ENCODE measurements at regions not wholly inside any gene's neighbourhood (a gene's known extent, or its start where the extent isn't known, plus 50 kb on each side); places are given as distances from the start of the nearest gene placed in this dataset.

DNA sequence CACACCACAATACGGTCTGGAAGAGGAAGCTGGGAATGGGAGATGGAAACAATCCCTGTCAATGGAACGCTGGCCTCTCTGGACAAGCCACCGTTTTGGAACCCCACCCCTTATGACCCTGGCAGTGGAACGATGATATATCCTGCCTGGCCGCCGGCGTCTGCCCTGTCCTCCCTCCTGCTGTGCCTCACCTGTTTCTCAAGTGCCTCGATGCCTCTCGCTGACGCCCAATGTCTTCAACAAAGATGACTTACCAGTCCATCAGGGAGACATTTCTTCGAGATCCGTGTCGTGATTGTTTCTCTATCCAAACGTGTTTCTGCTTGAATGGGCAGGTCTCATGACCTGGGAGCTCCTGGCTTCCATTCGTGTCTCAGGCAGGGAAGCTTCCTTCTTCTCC is 476.5 kb downstream of the SPATA31A7 start:
- Histone ChIP-seq H3K9ac (replicated peaks in 1 of 4; ENCODE audit: extremely low read depth in 1 of 4, low read depth in 3 of 4, low read length in 3 of 4) (no peak overlapping the region), H3K36me3 (ENCODE audit: control insufficient read depth in 2 of 4, insufficient read depth in 4 of 4, low read length in 3 of 4) (no peaks in the 10 kb centered on the region), H3K79me1 (ENCODE audit: low read depth, low read length) (no peaks in the 10 kb centered on the region), H3K27me3 (replicated peaks in 1 of 4; ENCODE audit: control insufficient read depth in 3 of 4, extremely low read depth in 1 of 4, insufficient read depth in 3 of 4, low read length in 3 of 4) (peaks cover 0 to 1% (median 0%) of the 10 kb centered on the region in 4 experiments; a peak in 1 of 7 replicates), H3K27ac (ENCODE audit: low read depth, low read length) (no peak overlapping the region), H2AFZ (ENCODE audit: low read length) (no peak overlapping the region), H3K9me3 (ENCODE audit: insufficient read depth in 2 of 2, low read depth in 1 of 2, low read length in 1 of 2) (peaks cover 12 to 66% of the 10 kb centered on the region in 2 experiments; a peak in 3 of 4 replicates), H2BK15ac (ENCODE audit: low read length) (no peak overlapping the region), H3K4me2 (ENCODE audit: insufficient read depth in 1 of 2, low read depth in 2 of 2, low read length in 2 of 2) (no peak overlapping the region), H4K91ac (replicated peaks; ENCODE audit: insufficient read length, low read length) (no peak overlapping the region), H3K23ac (ENCODE audit: insufficient read length) (no peak overlapping the region), H3K18ac (ENCODE audit: extremely low read depth, low read length) (no peak overlapping the region), H3K4me1 (replicated peaks in 1 of 4; ENCODE audit: control insufficient read depth in 3 of 4, insufficient read depth in 4 of 4, low read length in 3 of 4) (no peaks in the 10 kb centered on the region), H3K79me2 (ENCODE audit: control insufficient read depth in 1 of 2, insufficient read depth in 2 of 2, low read length in 2 of 2) (no peaks in the 10 kb centered on the region), H3K4me3 (ENCODE audit: extremely low read depth in 1 of 4, insufficient read depth in 2 of 4, low read depth in 3 of 4, low read length in 4 of 4) (no peak overlapping the region), H3K4ac (replicated peaks; ENCODE audit: insufficient read length, low read depth, low read length) (no peak overlapping the region), H4K8ac (ENCODE audit: extremely low read depth, insufficient read depth, low read length) (no peak overlapping the region), H4K20me1 (replicated peaks in 1 of 2; ENCODE audit: control insufficient read depth in 1 of 2, insufficient read depth in 2 of 2, low read length in 2 of 2) (no peaks in the 10 kb centered on the region), H2BK120ac (replicated peaks; ENCODE audit: low read depth, low read length) (no peak overlapping the region), H2BK20ac (ENCODE audit: low read length) (no peak overlapping the region), H3K56ac (replicated peaks; ENCODE audit: insufficient read length, low read depth, low read length) (no peak overlapping the region), H2AK5ac (ENCODE audit: low read depth, low read length) (no peak overlapping the region), H4K5ac (ENCODE audit: insufficient read length, low read depth, low read length) (no peak overlapping the region), H2BK12ac (ENCODE audit: low read depth, low read length) (no peak overlapping the region), H3K23me2 (ENCODE audit: low read depth, low read length) (no peaks in the 10 kb centered on the region), H2BK5ac (ENCODE audit: low read depth, low read length) (no peak overlapping the region), H3K14ac (ENCODE audit: insufficient read length) (no peak overlapping the region)
- TF ChIP-seq CHD2 (IDR thresholded peaks at IDR 0.05; ENCODE audit: low read length) (no peak), JUN (IDR thresholded peaks at IDR 0.05; ENCODE audit: low read depth, low read length) (no peak), SP4 (IDR thresholded peaks at IDR 0.05; ENCODE audit: low read length) (no peak), CREB1 (IDR thresholded peaks at IDR 0.05) (no peak), POU5F1 (IDR thresholded peaks at IDR 0.05; ENCODE audit: low read depth, low read length) (no peak), MAFK (IDR thresholded peaks at IDR 0.05; ENCODE audit: low read depth, low read length) (no peak), ZNF274 (IDR thresholded peaks at IDR 0.05; ENCODE audit: borderline replicate concordance, extremely low read depth, low read length) (no peak), HDAC6 (IDR thresholded peaks at IDR 0.05; ENCODE audit: low read depth, low read length) (no peak), KDM4A (IDR thresholded peaks at IDR 0.05; ENCODE audit: low read depth, low read length, severe bottlenecking) (no peak)
- TF ChIP-seq, protein P1, sequence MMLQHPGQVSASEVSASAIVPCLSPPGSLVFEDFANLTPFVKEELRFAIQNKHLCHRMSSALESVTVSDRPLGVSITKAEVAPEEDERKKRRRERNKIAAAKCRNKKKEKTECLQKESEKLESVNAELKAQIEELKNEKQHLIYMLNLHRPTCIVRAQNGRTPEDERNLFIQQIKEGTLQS (IDR thresholded peaks at IDR 0.05; ENCODE audit: insufficient read depth, low read depth, low read length), result no peak
- ChIA-PET CTCF (ENCODE audit: partially characterized antibody) (no interaction called here), POLR2A (ENCODE audit: partially characterized antibody) (no interaction called here)
- DNase-seq (ENCODE audit: low read depth in 1 of 2, low spot score in 2 of 2) (no peak), FAIRE-seq (no peak)
- WGBS, 2 experiments (ENCODE audit: extremely low coverage in 1 of 2, insufficient coverage in 1 of 2, insufficient read length in 1 of 2, insufficient replicate concordance in 2 of 2, low coverage in 1 of 2, low lambda C conversion rate in 2 of 2, missing lambda C conversion rate in 1 of 2), result 88% methylated on average over 15 of the region's 15 CpGs; no CpG with 5 or more reads in 1 of the 2 experiments

Data from H1 (cell line).